Large intestine (tissue), 3 donors: ENCODE measurements at regions not wholly inside any gene's neighbourhood (a gene's known extent, or its start where the extent isn't known, plus 50 kb on each side); places are given as distances from the start of the nearest gene placed in this dataset.

ENCODE experiments used
- DNase-seq, 2 donors: peaks; one replicate each; pipeline versions ENCODE4 v3.0.0 to v3.0.0-alpha.2; 2013
- H3K27ac ChIP-seq: one replicate; pipeline ENCODE4 v1.5.1; 2013; ENCODE audit warnings: low read length
- H3K27me3 ChIP-seq: 2 replicates; pipeline ENCODE4 v1.6.1; 2013; ENCODE audit warnings: low read length; ENCODE audit not compliant: control insufficient read depth, insufficient read depth
- H3K36me3 ChIP-seq: 2 replicates; pipeline ENCODE4 v1.6.1; 2013; ENCODE audit warnings: low read length; ENCODE audit not compliant: control insufficient read depth, insufficient read depth
- H3K4me1 ChIP-seq: one replicate; pipeline ENCODE4 v1.6.1; 2013; ENCODE audit warnings: low read length; ENCODE audit not compliant: control insufficient read depth, insufficient read depth
- H3K4me3 ChIP-seq: one replicate; pipeline ENCODE4 v1.5.1; 2013; ENCODE audit warnings: low read length
- H3K9me3 ChIP-seq: one replicate; pipeline ENCODE4 v1.6.1; 2013; ENCODE audit warnings: mild to moderate bottlenecking, low read depth, low read length, moderate library complexity; ENCODE audit not compliant: control insufficient read depth
- WGBS: methylation state at CpG from one replicate; pipeline ENCODE4 v1.1.5; 2013; ENCODE audit warnings: low lambda C conversion rate; ENCODE audit not compliant: insufficient coverage; 5-methylcytosine and 5-hydroxymethylcytosine counted together

GRCh38 chr9:25225938-25226760 lies 452.1 kb downstream of the TUSC1 start:
- Histone ChIP-seq H3K4me1 (no peaks in the 10 kb centered on the region), H3K27ac (no peak overlapping the region), H3K27me3 (no peaks in the 10 kb centered on the region), H3K9me3 (peaks cover 5% of the 10 kb centered on the region), H3K36me3 (no peaks in the 10 kb centered on the region), H3K4me3 (no peak overlapping the region)
- WGBS: 100% methylated on average over 2 of the region's 20 CpGs
- DNase-seq: no peak

- 93% methylated on average over 2 of the region's 2 CpGs for WGBS
- H3K27ac ChIP-seq: no peak overlapping the region
- no peak overlapping the region for H3K4me3 ChIP-seq
- peaks cover 5% of the 10 kb centered on the region for H3K9me3 ChIP-seq
- no peak for DNase-seq
- no peaks in the 10 kb centered on the region for H3K36me3 ChIP-seq
- no peaks in the 10 kb centered on the region for H3K27me3 ChIP-seq
- no peaks in the 10 kb centered on the region for H3K4me1 ChIP-seq
These were observed 453.2 kb downstream of the TUSC1 start for GRCh38 chr9:25224996-25225395.

- no peak for DNase-seq
- WGBS: no CpG with 5 or more reads among the region's 2 CpGs
- H3K27ac ChIP-seq: no peak overlapping the region
- H3K9me3 ChIP-seq: peaks cover 5% of the 10 kb centered on the region
- H3K4me1 ChIP-seq: no peaks in the 10 kb centered on the region
- no peak overlapping the region for H3K4me3 ChIP-seq
- H3K36me3 ChIP-seq: no peaks in the 10 kb centered on the region
- no peaks in the 10 kb centered on the region for H3K27me3 ChIP-seq
These were observed 453.9 kb downstream of the TUSC1 start for GRCh38 chr9:25224309-25224708.

- Histone ChIP-seq H3K27me3 (no peaks in the 10 kb centered on the region), H3K4me3 (no peak overlapping the region), H3K36me3 (no peaks in the 10 kb centered on the region), H3K9me3 (no peaks in the 10 kb centered on the region), H3K27ac (no peak overlapping the region), H3K4me1 (no peaks in the 10 kb centered on the region)
- WGBS: 53% methylated on average over 3 of the region's 5 CpGs
- DNase-seq: no peak
These were observed 465.9 kb downstream of the TUSC1 start for GRCh38 chr9:25212361-25212760.

- Histone ChIP-seq H3K9me3 (no peaks in the 10 kb centered on the region), H3K27me3 (no peaks in the 10 kb centered on the region), H3K27ac (no peak overlapping the region), H3K4me1 (no peaks in the 10 kb centered on the region), H3K36me3 (no peaks in the 10 kb centered on the region), H3K4me3 (no peak overlapping the region)
- 95% methylated on average over 3 of the region's 6 CpGs for WGBS
- DNase-seq: no peak
These were observed 470.6 kb downstream of the TUSC1 start for GRCh38 chr9:25207402-25208195.

GRCh38 chr9:25206027-25206426 lies 472.2 kb downstream of the TUSC1 start:
- H3K36me3 ChIP-seq: no peaks in the 10 kb centered on the region
- H3K4me1 ChIP-seq: no peaks in the 10 kb centered on the region
- no peak for DNase-seq
- no peaks in the 10 kb centered on the region for H3K9me3 ChIP-seq
- H3K4me3 ChIP-seq: no peak overlapping the region
- 58% methylated on average over 2 of the region's 4 CpGs for WGBS
- H3K27me3 ChIP-seq: no peaks in the 10 kb centered on the region
- H3K27ac ChIP-seq: no peak overlapping the region

- no peaks in the 10 kb centered on the region for H3K9me3 ChIP-seq
- no peak for DNase-seq
- no peak overlapping the region for H3K4me3 ChIP-seq
- H3K4me1 ChIP-seq: no peaks in the 10 kb centered on the region
- no peaks in the 10 kb centered on the region for H3K27me3 ChIP-seq
- no peaks in the 10 kb centered on the region for H3K36me3 ChIP-seq
- WGBS: no CpG with 5 or more reads among the region's 2 CpGs
- H3K27ac ChIP-seq: no peak overlapping the region
These were observed 473.0 kb downstream of the TUSC1 start for GRCh38 chr9:25205285-25205684.

GRCh38 chr9:25177858-25178257 lies 500.4 kb downstream of the TUSC1 start:
- H3K4me1 ChIP-seq: no peaks in the 10 kb centered on the region
- H3K9me3 ChIP-seq: no peaks in the 10 kb centered on the region
- WGBS: 90% methylated on average over 3 of the region's 4 CpGs
- no peaks in the 10 kb centered on the region for H3K27me3 ChIP-seq
- no peak for DNase-seq
- H3K36me3 ChIP-seq: no peaks in the 10 kb centered on the region
- no peak overlapping the region for H3K4me3 ChIP-seq
- H3K27ac ChIP-seq: no peak overlapping the region

- Histone ChIP-seq H3K9me3 (no peaks in the 10 kb centered on the region), H3K27me3 (no peaks in the 10 kb centered on the region), H3K4me3 (no peak overlapping the region), H3K27ac (no peak overlapping the region), H3K36me3 (no peaks in the 10 kb centered on the region), H3K4me1 (no peaks in the 10 kb centered on the region)
- DNase-seq: no peak
- 92% methylated on average over 2 of the region's 2 CpGs for WGBS
These were observed 548.7 kb downstream of the TUSC1 start for GRCh38 chr9:25129537-25129936.

- no peaks in the 10 kb centered on the region for H3K36me3 ChIP-seq
- no peak overlapping the region for H3K4me3 ChIP-seq
These were observed 556.4 kb downstream of the TUSC1 start for GRCh38 chr9:25121811-25122210.

More at GRCh38 chr9:25121811-25122210, 556.4 kb downstream of the TUSC1 start:
- Histone ChIP-seq H3K27ac (no peak overlapping the region), H3K9me3 (no peaks in the 10 kb centered on the region), H3K27me3 (no peaks in the 10 kb centered on the region), H3K4me1 (no peaks in the 10 kb centered on the region)
- DNase-seq: no peak
